H9 (cell line): ENCODE measurements at regions not wholly inside any gene's neighbourhood (a gene's known extent, or its start where the extent isn't known, plus 50 kb on each side); places are given as distances from the start of the nearest gene placed in this dataset.

Source experiments
- DNase-seq: peaks from one replicate; pipeline ENCODE4 v3.0.0-alpha.2; 2017
- H2AFZ ChIP-seq: one replicate; pipeline ENCODE4 v1.6.1; 2013; ENCODE audit warnings: mild to moderate bottlenecking, low read length, control low read depth, moderate library complexity
- H2AK5ac ChIP-seq: 2 replicates; pipeline ENCODE4 v1.6.1; 2013; ENCODE audit warnings: low read length, control low read depth, mixed read lengths; ENCODE audit not compliant: insufficient read length
- H2BK120ac ChIP-seq: one replicate; pipeline ENCODE4 v1.6.1; 2013; ENCODE audit warnings: low read depth, mild to moderate bottlenecking, low read length, control low read depth, inconsistent platforms; ENCODE audit not compliant: poor library complexity, severe bottlenecking
- H2BK12ac ChIP-seq: 2 replicates; pipeline ENCODE4 v1.6.1; 2013; ENCODE audit warnings: low read length, control low read depth, mixed read lengths, low read depth; ENCODE audit not compliant: insufficient read length
- H2BK15ac ChIP-seq: 2 replicates; pipeline ENCODE4 v1.6.1; 2013; ENCODE audit warnings: low read depth, low read length, control low read depth
- H2BK20ac ChIP-seq: one replicate; pipeline ENCODE4 v1.6.1; 2013; ENCODE audit warnings: low read depth, mild to moderate bottlenecking, low read length, control low read depth, inconsistent platforms; ENCODE audit not compliant: poor library complexity, severe bottlenecking
- H2BK5ac ChIP-seq: 2 replicates; pipeline ENCODE4 v1.6.1; 2013; ENCODE audit warnings: low read length, control low read depth, mixed read lengths; ENCODE audit not compliant: insufficient read length
- H3K14ac ChIP-seq: 2 replicates; pipeline ENCODE4 v1.6.1; 2013; ENCODE audit warnings: low read length, control low read depth; ENCODE audit not compliant: insufficient read depth
- H3K18ac ChIP-seq: 2 replicates; pipeline ENCODE4 v1.6.1; 2013; ENCODE audit warnings: low read depth, mild to moderate bottlenecking, mixed read lengths, low read length, control low read depth; ENCODE audit not compliant: insufficient read length
- H3K23ac ChIP-seq: 2 replicates; pipeline ENCODE4 v1.6.1; 2013; ENCODE audit warnings: low read length, control low read depth, mixed read lengths, low read depth; ENCODE audit not compliant: insufficient read length
- H3K23me2 ChIP-seq: 2 replicates; pipeline ENCODE4 v1.6.1; 2013; ENCODE audit warnings: low read depth, mild to moderate bottlenecking, mixed read lengths, low read length, control low read depth; ENCODE audit not compliant: insufficient read length, poor library complexity, severe bottlenecking
- H3K27ac ChIP-seq: 2 replicates; pipeline ENCODE4 v1.5.1; 2013; ENCODE audit warnings: low read length, control low read depth, mixed read lengths, low read depth; ENCODE audit not compliant: insufficient read length
- H3K27me3 ChIP-seq: 2 replicates; pipeline ENCODE4 v1.6.1; 2013; ENCODE audit warnings: low read length, control low read depth, inconsistent platforms; ENCODE audit not compliant: insufficient read depth
- H3K4ac ChIP-seq: 2 replicates; pipeline ENCODE4 v1.6.1; 2013; ENCODE audit warnings: low read depth, mild to moderate bottlenecking, control low read depth, inconsistent platforms, low read length, moderate library complexity
- H3K4me1 ChIP-seq: 2 replicates; pipeline ENCODE4 v1.6.1; 2013; ENCODE audit warnings: low read length, control low read depth, inconsistent platforms; ENCODE audit not compliant: insufficient read depth
- H3K4me2 ChIP-seq: 2 replicates; pipeline ENCODE4 v1.6.1; 2013; ENCODE audit warnings: low read length, control low read depth, mixed read lengths; ENCODE audit not compliant: insufficient read length, insufficient read depth
- H3K56ac ChIP-seq: 2 replicates; pipeline ENCODE4 v1.6.1; 2013; ENCODE audit warnings: low read depth, mild to moderate bottlenecking, mixed read lengths, low read length, control low read depth; ENCODE audit not compliant: insufficient read length
- H3K79me1 ChIP-seq: 2 replicates; pipeline ENCODE4 v1.6.1; 2013; ENCODE audit warnings: low read depth, mild to moderate bottlenecking, moderate library complexity, low read length, control low read depth, inconsistent platforms; ENCODE audit not compliant: insufficient read depth, poor library complexity, severe bottlenecking
- H3K79me2 ChIP-seq: 2 replicates; pipeline ENCODE4 v1.6.1; 2013; ENCODE audit warnings: low read length, control low read depth, inconsistent platforms; ENCODE audit not compliant: insufficient read depth
- H3K9ac ChIP-seq: 2 replicates; pipeline ENCODE4 v1.6.1; 2013; ENCODE audit warnings: low read length, control low read depth, mixed read lengths; ENCODE audit not compliant: insufficient read length; ENCODE audit errors: extremely low read depth
- H3K9me3 ChIP-seq: one replicate; pipeline ENCODE4 v1.6.1; 2013; ENCODE audit warnings: low read depth, low read length, inconsistent platforms; ENCODE audit not compliant: control insufficient read depth
- H3T11ph ChIP-seq: one replicate; pipeline ENCODE4 v1.6.1; 2013; ENCODE audit warnings: mild to moderate bottlenecking, low read length, control low read depth, inconsistent platforms
- H4K20me1 ChIP-seq: one replicate; pipeline ENCODE4 v1.6.1; 2013; ENCODE audit not compliant: control insufficient read depth, insufficient read length, insufficient read depth
- H4K5ac ChIP-seq: 2 replicates; pipeline ENCODE4 v1.6.1; 2013; ENCODE audit warnings: low read depth, mild to moderate bottlenecking, mixed read lengths, low read length, control low read depth; ENCODE audit not compliant: insufficient read length
- H4K8ac ChIP-seq: replicated peaks from 2 replicates; pipeline ENCODE4 v1.6.1; 2013; ENCODE audit warnings: low read length, control low read depth, mixed read lengths, low read depth; ENCODE audit not compliant: insufficient read length
- H4K91ac ChIP-seq: 2 replicates; pipeline ENCODE4 v1.6.1; 2013; ENCODE audit warnings: low read depth, mild to moderate bottlenecking, moderate library complexity, mixed read lengths, low read length, control low read depth; ENCODE audit not compliant: insufficient read length
- H3K27ac Mint-ChIP-seq, 3 experiments: 2 replicates in 2 of 3; 3 replicates in 1 of 3; pipeline ENCODE4 v1.8.0; 2020 to 2021; ENCODE audit warnings: mixed read lengths in 3 of 3, mild to moderate bottlenecking in 1 of 3, moderate library complexity in 1 of 3
- H3K27me3 Mint-ChIP-seq: 2 replicates; pipeline ENCODE4 v1.8.0; 2021; ENCODE audit warnings: low read depth, mild to moderate bottlenecking, moderate library complexity, mixed read lengths
- H3K36me3 Mint-ChIP-seq, 3 experiments: 2 replicates in 2 of 3; 3 replicates in 1 of 3; pipeline ENCODE4 v1.8.0; 2020 to 2021; ENCODE audit warnings: low read depth in 3 of 3, mixed read lengths in 3 of 3; ENCODE audit not compliant: insufficient read depth in 1 of 3
- H3K4me1 Mint-ChIP-seq, 2 experiments: 2 replicates each; pipeline ENCODE4 v1.8.0; 2020; ENCODE audit warnings: mixed read lengths in 2 of 2
- H3K4me3 Mint-ChIP-seq, 2 experiments: 2 replicates in 1 of 2; 3 replicates in 1 of 2; pipeline ENCODE4 v1.8.0; 2020 to 2021; ENCODE audit warnings: mild to moderate bottlenecking in 2 of 2, mixed read lengths in 2 of 2, moderate library complexity in 1 of 2
- H3K9me3 Mint-ChIP-seq, 2 experiments: 2 replicates in 1 of 2; 3 replicates in 1 of 2; pipeline ENCODE4 v1.8.0; 2020; ENCODE audit warnings: mild to moderate bottlenecking in 2 of 2, mixed read lengths in 2 of 2, moderate library complexity in 1 of 2
- CTCF ChIP-seq: fragments of 200-600 bp; sonication (generic); conservative IDR thresholded peaks from 3 replicates; pipeline ENCODE4 v1.8.0; 2021; ENCODE audit warnings: antibody characterized with exemption, mild to moderate bottlenecking
- WGBS: extraction: QIAGEN DNeasy Blood & Tissue Kit; methylation state at CpG from one replicate; pipeline ENCODE4 v1.1.7; 2013; ENCODE audit warnings: missing lambda C conversion rate, low lambda C conversion rate, mixed read lengths; ENCODE audit not compliant: insufficient read length; ENCODE audit errors: extremely low coverage; 5-methylcytosine and 5-hydroxymethylcytosine counted together

- Histone ChIP-seq H3K27me3 (no peaks in the 10 kb centered on the region), H4K91ac (no peak overlapping the region), H3K27ac (no peak overlapping the region), H3K23me2 (no peaks in the 10 kb centered on the region), H2BK12ac (no peak overlapping the region), H4K5ac (no peak overlapping the region), H2BK5ac (no peak overlapping the region), H2AK5ac (no peak overlapping the region), H3K56ac (no peak overlapping the region), H2BK120ac (no peak overlapping the region), H3K79me2 (no peaks in the 10 kb centered on the region), H4K8ac (no peak overlapping the region), H3K4ac (no peak overlapping the region), H4K20me1 (no peaks in the 10 kb centered on the region), H3K14ac (no peak overlapping the region), H3K9ac (no peak overlapping the region), H3K79me1 (no peaks in the 10 kb centered on the region), H2AFZ (no peak overlapping the region), H3K4me1 (no peaks in the 10 kb centered on the region), H3K9me3 (no peaks in the 10 kb centered on the region), H3K4me2 (no peak overlapping the region), H3T11ph (no peak overlapping the region), H2BK15ac (no peak overlapping the region), H3K18ac (no peak overlapping the region), H2BK20ac (no peak overlapping the region), H3K23ac (no peak overlapping the region)
- WGBS: no CpG with 5 or more reads among the region's 4 CpGs
- no peak for TF ChIP-seq CTCF
- no peak overlapping the region for H3K4me3 Mint-ChIP-seq
- DNase-seq: no peak
- no peaks in the 10 kb centered on the region for H3K9me3 Mint-ChIP-seq
- no peaks in the 10 kb centered on the region for H3K27me3 Mint-ChIP-seq
- H3K27ac Mint-ChIP-seq: no peak overlapping the region
- H3K4me1 Mint-ChIP-seq: peaks cover 7 to 8% of the 10 kb centered on the region in 2 experiments
- no peaks in the 10 kb centered on the region for H3K36me3 Mint-ChIP-seq
Measured at GRCh38 chr4:176924238-176924637, 131.5 kb upstream of the VEGFC start.
